Gastrocnemius medialis (tissue), 4 donors: ENCODE measurements at regions not wholly inside any gene's neighbourhood (a gene's known extent, or its start where the extent isn't known, plus 50 kb on each side); places are given as distances from the start of the nearest gene placed in this dataset.

ENCODE experiments used
- ATAC-seq, 2 donors: fragments of 150-250 bp; one replicate each; pipeline ENCODE4 v1.9.1; 2016
- DNase-seq, 2 donors: peaks; one replicate each; pipeline ENCODE4 v3.0.0-alpha.2; 2019
- H3K27ac ChIP-seq, 4 donors: fragments of 200-600 bp; sonication (generic); 1 replicate in 1 of 4; 2 replicates in 3 of 4; pipeline ENCODE4 v1.5.1; 2016 to 2018; ENCODE audit warnings: mild to moderate bottlenecking in 2 of 4, moderate library complexity in 1 of 4
- H3K27me3 ChIP-seq, 3 donors: fragments of 200-600 bp; sonication (generic) in 2 of 3; 1 replicate in 1 of 3; 2 replicates in 2 of 3; pipeline versions ENCODE4 v1.5.1 to v1.6.0; 2016 to 2019; ENCODE audit warnings: mild to moderate bottlenecking in 1 of 3, moderate library complexity in 1 of 3
- H3K36me3 ChIP-seq, 2 donors: fragments of 200-600 bp; sonication (generic) in 1 of 2; one replicate each; pipeline ENCODE4 v1.5.1; 2017 to 2018
- H3K4me1 ChIP-seq, 2 donors: fragments of 200-600 bp; sonication (generic) in 1 of 2; one replicate each; pipeline ENCODE4 v1.5.1; 2016 to 2017; ENCODE audit warnings: mild to moderate bottlenecking in 2 of 2
- H3K4me3 ChIP-seq, 4 donors: fragments of 200-600 bp; sonication (generic) in 3 of 4; 1 replicate in 1 of 4; 2 replicates in 3 of 4; pipeline ENCODE4 v1.5.1; 2016 to 2019; ENCODE audit warnings: mild to moderate bottlenecking in 2 of 4
- H3K9me3 ChIP-seq, 3 donors: fragments of 200-600 bp; sonication (generic) in 2 of 3; 1 replicate in 1 of 3; 2 replicates in 2 of 3; pipeline ENCODE4 v1.5.1; 2016 to 2019
- POLR2A ChIP-seq, 2 donors: fragments of 450-650 bp; IDR thresholded peaks; one replicate each; pipeline ENCODE4 v1.6.1; 2017; ENCODE audit warnings: antibody characterized with exemption in 2 of 2, mild to moderate bottlenecking in 2 of 2, moderate library complexity in 2 of 2
- in situ Hi-C, 4 donors: fragments of 200-750 bp; cut with MboI; loops; one replicate each; pipeline versions ENCODE4 v1.15.0 to v1.8.0; 2017; ENCODE audit warnings: low sequenced_read_pairs in 4 of 4
- intact Hi-C: fragments of 100-400 bp; cut with DNase I; formaldehyde crosslinking; loops from one replicate; pipeline ENCODE4 v1.15.1; 2023; ENCODE audit warnings: low total_unique reads
- TF ChIP-seq, protein P1 (sequence below), 5 experiments: fragments of 450-650 bp in 3 of 5; fragments of 200-600 bp in 2 of 5; sonication (generic) in 2 of 5; IDR thresholded peaks in 4 of 5; conservative IDR thresholded peaks in 1 of 5; 1 replicate in 4 of 5; 2 replicates in 1 of 5; pipeline ENCODE4 v1.5.1; 2016 to 2019; ENCODE audit warnings: antibody characterized with exemption in 5 of 5, mild to moderate bottlenecking in 3 of 5, moderate library complexity in 3 of 5

DNA sequence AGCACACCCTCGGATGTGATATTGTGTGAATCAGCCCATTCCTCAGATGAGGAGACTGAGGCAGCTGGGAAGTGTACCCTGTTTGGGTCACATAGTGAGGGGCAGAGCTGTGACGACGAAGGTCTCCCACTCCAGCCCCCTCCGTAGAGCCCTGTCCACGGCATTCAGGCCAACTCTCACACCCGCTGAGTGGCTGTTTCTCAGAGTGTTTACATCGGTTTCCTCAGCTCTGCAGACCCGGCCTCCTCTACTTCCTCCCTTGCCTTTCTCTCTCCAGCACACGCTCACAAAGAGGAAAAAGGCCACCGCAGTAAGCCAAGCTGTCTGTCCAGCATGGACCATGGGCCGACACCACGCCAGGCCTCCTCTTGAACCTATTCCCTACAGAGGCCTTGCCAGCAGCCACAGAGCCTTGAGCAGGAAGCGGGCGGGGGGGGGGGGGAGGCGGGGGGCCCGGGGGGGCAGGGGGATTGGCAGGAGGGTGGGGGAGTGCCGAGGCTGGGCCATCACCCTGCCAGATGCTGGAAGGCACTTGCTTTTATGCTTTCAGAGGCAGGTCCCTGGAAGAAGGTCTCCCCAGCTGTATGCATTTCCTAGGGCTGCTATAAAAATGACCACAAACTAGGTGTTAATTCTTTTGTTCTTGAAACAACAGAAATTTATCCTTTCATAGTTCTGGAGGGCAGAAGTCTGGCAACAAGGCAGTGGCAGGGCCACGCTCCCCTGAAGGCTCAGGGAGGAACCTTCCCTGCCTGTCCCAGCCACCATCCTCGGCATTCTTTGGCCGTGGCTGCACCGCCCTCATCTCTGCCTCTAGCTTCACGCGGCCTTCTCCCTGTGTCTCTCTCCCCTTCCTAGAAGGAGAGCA lies 178.4 kb downstream of the PSMG1 start:
- DNase-seq (no peak), ATAC-seq (peak; percentile 12 to 13)
- H3K4me1 ChIP-seq = peaks cover 13 to 51% of the 10 kb centered on the region in 2 donors
- no peak overlapping the region for H3K4me3 ChIP-seq
- no peaks in the 10 kb centered on the region for H3K27me3 ChIP-seq
- no peaks in the 10 kb centered on the region for H3K9me3 ChIP-seq
- H3K36me3 ChIP-seq = no peaks in the 10 kb centered on the region
- in situ Hi-C loops = loop anchor here in 1 of 4 donors (25.0 kb wide), 1 partner anchor 107 kb away; no protein-coding TSS in a partner anchor
- intact Hi-C loops = no loop called here
- no peak for TF ChIP-seq POLR2A (IDR thresholded peaks at IDR 0.05)
- TF ChIP-seq, protein P1, sequence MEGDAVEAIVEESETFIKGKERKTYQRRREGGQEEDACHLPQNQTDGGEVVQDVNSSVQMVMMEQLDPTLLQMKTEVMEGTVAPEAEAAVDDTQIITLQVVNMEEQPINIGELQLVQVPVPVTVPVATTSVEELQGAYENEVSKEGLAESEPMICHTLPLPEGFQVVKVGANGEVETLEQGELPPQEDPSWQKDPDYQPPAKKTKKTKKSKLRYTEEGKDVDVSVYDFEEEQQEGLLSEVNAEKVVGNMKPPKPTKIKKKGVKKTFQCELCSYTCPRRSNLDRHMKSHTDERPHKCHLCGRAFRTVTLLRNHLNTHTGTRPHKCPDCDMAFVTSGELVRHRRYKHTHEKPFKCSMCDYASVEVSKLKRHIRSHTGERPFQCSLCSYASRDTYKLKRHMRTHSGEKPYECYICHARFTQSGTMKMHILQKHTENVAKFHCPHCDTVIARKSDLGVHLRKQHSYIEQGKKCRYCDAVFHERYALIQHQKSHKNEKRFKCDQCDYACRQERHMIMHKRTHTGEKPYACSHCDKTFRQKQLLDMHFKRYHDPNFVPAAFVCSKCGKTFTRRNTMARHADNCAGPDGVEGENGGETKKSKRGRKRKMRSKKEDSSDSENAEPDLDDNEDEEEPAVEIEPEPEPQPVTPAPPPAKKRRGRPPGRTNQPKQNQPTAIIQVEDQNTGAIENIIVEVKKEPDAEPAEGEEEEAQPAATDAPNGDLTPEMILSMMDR (IDR thresholded peaks at IDR 0.05 in 4 of 5, conservative IDR thresholded peaks at IDR 0.05 in 1 of 5) = no peak
- H3K27ac ChIP-seq = peak overlapping the region; percentile 60 to 82 (median 78)

- intact Hi-C loops (no loop called here), in situ Hi-C loops (loop anchor here in 1 of 4 donors (25.0 kb wide), 1 partner anchor 108 kb away; no protein-coding TSS in a partner anchor)
- no peaks in the 10 kb centered on the region for H3K36me3 ChIP-seq
- no peaks in the 10 kb centered on the region for H3K9me3 ChIP-seq
- TF ChIP-seq, protein P1 (IDR thresholded peaks at IDR 0.05 in 4 of 5, conservative IDR thresholded peaks at IDR 0.05 in 1 of 5) = no peak
- TF ChIP-seq POLR2A (IDR thresholded peaks at IDR 0.05) = no peak
- H3K27ac ChIP-seq = peak overlapping the region; percentile 60 to 80 (median 74)
- no peak for DNase-seq
- no peaks in the 10 kb centered on the region for H3K27me3 ChIP-seq
- peaks cover 13 to 50% of the 10 kb centered on the region in 2 donors for H3K4me1 ChIP-seq
- ATAC-seq = peak; percentile 9 to 15
- H3K4me3 ChIP-seq = no peak overlapping the region
These were observed 179.1 kb downstream of the PSMG1 start for GRCh38 chr21:39003982-39004633.

GRCh38 chr21:39001341-39001740 lies 181.9 kb downstream of the PSMG1 start:
- Histone ChIP-seq H3K4me1 (peaks cover 13 to 42% of the 10 kb centered on the region in 2 donors), H3K36me3 (no peaks in the 10 kb centered on the region), H3K27me3 (no peaks in the 10 kb centered on the region), H3K9me3 (no peaks in the 10 kb centered on the region), H3K27ac (peak overlapping the region in 2 of 4 donors; percentile 70 to 75), H3K4me3 (no peak overlapping the region)
- in situ Hi-C loops = loop anchor here in 1 of 4 donors (25.0 kb wide), 1 partner anchor 111 kb away; no protein-coding TSS in a partner anchor
- ATAC-seq (no peak), DNase-seq (no peak)
- intact Hi-C loops = no loop called here
- TF ChIP-seq POLR2A (IDR thresholded peaks at IDR 0.05) = no peak
- TF ChIP-seq, protein P1 (IDR thresholded peaks at IDR 0.05 in 4 of 5, conservative IDR thresholded peaks at IDR 0.05 in 1 of 5) = no peak

DNA sequence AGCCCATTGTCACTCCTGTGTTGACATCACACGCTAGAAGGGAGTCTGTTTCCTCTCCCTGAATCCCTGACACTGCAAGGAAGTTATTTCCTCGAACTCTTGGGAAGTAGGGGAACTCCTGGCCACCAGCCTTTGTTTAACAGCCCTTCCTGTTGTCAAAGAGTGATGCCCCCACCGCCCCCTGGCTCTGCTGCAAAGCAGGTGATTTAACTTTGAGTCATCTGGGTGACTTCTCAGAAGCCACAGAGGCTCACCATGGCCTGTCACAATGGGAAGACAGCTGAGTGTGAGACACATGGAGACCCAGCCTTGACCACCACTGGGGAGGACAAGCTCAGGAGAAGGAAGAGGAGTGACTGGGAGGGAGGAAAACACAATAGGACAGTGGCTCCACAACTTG lies 182.8 kb downstream of the PSMG1 start:
- intact Hi-C loops (no loop called here), in situ Hi-C loops (loop anchor here in 1 of 4 donors (25.0 kb wide), 1 partner anchor 112 kb away; no protein-coding TSS in a partner anchor)
- no peak for DNase-seq
- Histone ChIP-seq H3K4me3 (no peak overlapping the region), H3K4me1 (peaks cover 13 to 33% of the 10 kb centered on the region in 2 donors), H3K36me3 (no peaks in the 10 kb centered on the region), H3K27me3 (no peaks in the 10 kb centered on the region), H3K9me3 (no peaks in the 10 kb centered on the region), H3K27ac (peak overlapping the region; percentile 10 to 75 (median 68))
- TF ChIP-seq, protein P1 (IDR thresholded peaks at IDR 0.05 in 4 of 5, conservative IDR thresholded peaks at IDR 0.05 in 1 of 5) = no peak
- TF ChIP-seq POLR2A (IDR thresholded peaks at IDR 0.05) = peak in 1 of 2 donors; percentile 33
- peak; percentile 15 to 38 for ATAC-seq
